HG03442 (cell line): ENCODE measurements at regions not wholly inside any gene's neighbourhood (a gene's known extent, or its start where the extent isn't known, plus 50 kb on each side); places are given as distances from the start of the nearest gene placed in this dataset.
"Not testable (repeated sequence)": the region's sequence is repeated elsewhere in the genome, so short reads cannot be mapped to it uniquely, and the experiment has no call there.

Source experiments
- ATAC-seq: cut with Tn5 transposase; IDR thresholded peaks from one replicate; pipeline ENCODE4 v1.9.1; 2021; ENCODE audit warnings: mild to moderate bottlenecking, moderate library complexity; ENCODE audit not compliant: unreplicated experiment

GRCh38 chr1:10938741-10939417, 73.6 kb upstream of the TARDBP start:
- no peak for ATAC-seq

- ATAC-seq: peak; percentile 39
These were observed 72.6 kb upstream of the TARDBP start for GRCh38 chr1:10939654-10940450.

GRCh38 chr1:10940451-10940804, 72.0 kb upstream of the TARDBP start:
- no peak for ATAC-seq

GRCh38 chr1:10940838-10941237, 71.6 kb upstream of the TARDBP start:
- no peak for ATAC-seq

GRCh38 chr1:10941891-10942541, 70.4 kb upstream of the TARDBP start:
- ATAC-seq: no peak

GRCh38 chr1:10942542-10942912, 69.9 kb upstream of the TARDBP start:
- ATAC-seq: no peak

GRCh38 chr1:10943041-10943440, 69.4 kb upstream of the TARDBP start:
- no peak for ATAC-seq

GRCh38 chr1:10943991-10944730, 68.3 kb upstream of the TARDBP start:
- ATAC-seq: no peak

GRCh38 chr1:10945991-10946509, 66.4 kb upstream of the TARDBP start:
- ATAC-seq: no peak

GRCh38 chr1:10947181-10947580, 65.3 kb upstream of the TARDBP start:
- ATAC-seq: no peak

GRCh38 chr1:10947691-10948462, 64.6 kb upstream of the TARDBP start:
- ATAC-seq: no peak

GRCh38 chr1:10948463-10948775, 64.0 kb upstream of the TARDBP start:
- ATAC-seq: no peak

- no peak for ATAC-seq
These were observed 61.9 kb upstream of the TARDBP start for GRCh38 chr1:10950316-10951172.

- not testable (repeated sequence) for ATAC-seq
These were observed 61.2 kb upstream of the TARDBP start for GRCh38 chr1:10951298-10951697.

GRCh38 chr1:10951961-10952360, 60.5 kb upstream of the TARDBP start:
- ATAC-seq: no peak

- ATAC-seq: no peak
These were observed 58.8 kb upstream of the TARDBP start for GRCh38 chr1:10953505-10954193.

GRCh38 chr1:10957133-10957532, 55.3 kb upstream of the TARDBP start:
- ATAC-seq: no peak

- ATAC-seq: no peak
These were observed 53.8 kb upstream of the TARDBP start for GRCh38 chr1:10958614-10959013.
